GM19035 (cell line): ENCODE measurements at regions not wholly inside any gene's neighbourhood (a gene's known extent, or its start where the extent isn't known, plus 50 kb on each side); places are given as distances from the start of the nearest gene placed in this dataset.

Experiments used
- ATAC-seq: cut with Tn5 transposase; IDR thresholded peaks from one replicate; pipeline ENCODE4 v1.9.1; 2021; ENCODE audit not compliant: unreplicated experiment

GRCh38 chrX:148448686-148449085 is 51.7 kb upstream of the AFF2 start:
- ATAC-seq: no peak
